HCT116 (cell line): ENCODE measurements at regions not wholly inside any gene's neighbourhood (a gene's known extent, or its start where the extent isn't known, plus 50 kb on each side); places are given as distances from the start of the nearest gene placed in this dataset.

Experiments
- CTCF ChIP-seq, 3 experiments: fragments of 200-600 bp in 1 of 3; sonication (generic) in 1 of 3; IDR thresholded peaks in 2 of 3; conservative IDR thresholded peaks in 1 of 3; 2 replicates each; pipeline ENCODE4 v1.5.1; 2012 to 2017; ENCODE audit warnings: low read depth in 2 of 3, low read length in 2 of 3, antibody characterized with exemption in 1 of 3, borderline replicate concordance in 1 of 3, control low read depth in 1 of 3, mild to moderate bottlenecking in 1 of 3, mixed read lengths in 1 of 3, mixed run types in 1 of 3, moderate library complexity in 1 of 3; ENCODE audit not compliant: insufficient read depth in 1 of 3
- ELF1 ChIP-seq: IDR thresholded peaks from 2 replicates; pipeline ENCODE4 v1.6.1; 2012; ENCODE audit warnings: low read depth, borderline replicate concordance
- EZH2 ChIP-seq: fragments of 200-600 bp; sonication (generic); IDR thresholded peaks from 2 replicates; pipeline ENCODE4 v1.6.1; 2017; ENCODE audit warnings: antibody characterized with exemption, mixed run types
- FOSL1 ChIP-seq: IDR thresholded peaks from 2 replicates; pipeline ENCODE4 v1.6.1; 2012; ENCODE audit warnings: low read depth
- JUND ChIP-seq: IDR thresholded peaks from 2 replicates; pipeline ENCODE4 v1.6.1; 2012
- POLR2A ChIP-seq: IDR thresholded peaks from 2 replicates; pipeline ENCODE4 v1.7.0; 2011; ENCODE audit warnings: borderline replicate concordance; ENCODE audit not compliant: insufficient read depth, insufficient read length; ENCODE audit errors: extremely low read depth
- POLR2AphosphoS5 ChIP-seq: IDR thresholded peaks from 2 replicates; pipeline ENCODE4 v1.6.1; 2011; ENCODE audit warnings: mild to moderate bottlenecking, low read depth, low read length, moderate library complexity
- RAD21 ChIP-seq: IDR thresholded peaks from 2 replicates; pipeline ENCODE4 v1.6.1; 2012; ENCODE audit warnings: low read depth, mild to moderate bottlenecking
- REST ChIP-seq: IDR thresholded peaks from 2 replicates; pipeline ENCODE4 v1.6.1; 2012; ENCODE audit warnings: low read depth
- SIN3A ChIP-seq: IDR thresholded peaks from 2 replicates; pipeline ENCODE4 v1.6.1; 2012; ENCODE audit warnings: low read depth
- SP1 ChIP-seq: IDR thresholded peaks from 2 replicates; pipeline ENCODE4 v1.6.1; 2012; ENCODE audit warnings: low read depth
- ZBTB33 ChIP-seq: IDR thresholded peaks from 2 replicates; pipeline ENCODE4 v1.6.1; 2011; ENCODE audit warnings: mild to moderate bottlenecking, low read length, moderate library complexity; ENCODE audit not compliant: insufficient replicate concordance; ENCODE audit errors: extremely low read depth
- ZNF274 ChIP-seq: fragments of 200-500 bp; sonication (Bioruptor generic); IDR thresholded peaks from 2 replicates; pipeline ENCODE4 v1.6.1; 2014; ENCODE audit warnings: mild to moderate bottlenecking, low read depth, low read length, inconsistent platforms

- no peak for TF ChIP-seq CTCF (IDR thresholded peaks at IDR 0.05 in 2 of 3, conservative IDR thresholded peaks at IDR 0.05 in 1 of 3; ENCODE audit: borderline replicate concordance in 1 of 3, insufficient read depth in 1 of 3, low read depth in 2 of 3, low read length in 2 of 3)
- no peak for TF ChIP-seq JUND
- TF ChIP-seq ELF1, result no peak
- TF ChIP-seq ZNF274, result no peak
- TF ChIP-seq SP1, result no peak
- no peak for TF ChIP-seq ZBTB33
- TF ChIP-seq POLR2A, result no peak
- no peak for TF ChIP-seq RAD21
- TF ChIP-seq SIN3A, result no peak
- no peak for TF ChIP-seq EZH2
- no peak for TF ChIP-seq FOSL1
- no peak for TF ChIP-seq REST
- no peak for TF ChIP-seq POLR2AphosphoS5
Measured at GRCh38 chrX:150150076-150150779, 211.9 kb upstream of the EOLA2 start.
